T47D (cell line): ENCODE measurements at regions not wholly inside any gene's neighbourhood (a gene's known extent, or its start where the extent isn't known, plus 50 kb on each side); places are given as distances from the start of the nearest gene placed in this dataset.
A peak's percentile ranks its signal among the peaks of the same experiment; 100 is the strongest.

ENCODE experiments used
- DNase-seq, 2 experiments: peaks; one replicate each; pipeline versions ENCODE4 v3.0.0 to v3.0.0-alpha.2; 2011 to 2012; ENCODE audit warnings: low read depth in 1 of 2, low spot score in 1 of 2
- JUND ChIP-seq: IDR thresholded peaks from 2 replicates; pipeline ENCODE4 v1.6.1; 2012; ENCODE audit warnings: low read depth
- in situ Hi-C: cut with HindIII; loops from 2 replicates; pipeline ENCODE4 v1.10.0; 2016; ENCODE audit warnings: low sequenced_read_pairs, low pct_unique_long_range_greater_than_20kb

- no peak for DNase-seq
- TF ChIP-seq JUND, result no peak
- in situ Hi-C loops, result no loop called here
These were observed 161.0 kb upstream of the GBE1 start for GRCh38 chr3:81922404-81922803.

- TF ChIP-seq JUND, result no peak
- no peak for DNase-seq
- in situ Hi-C loops, result no loop called here
These were observed 159.4 kb upstream of the GBE1 start for GRCh38 chr3:81920816-81921215.

GRCh38 chr3:81916890-81917289 lies 155.4 kb upstream of the GBE1 start:
- no peak for TF ChIP-seq JUND
- in situ Hi-C loops, result no loop called here
- no peak for DNase-seq

GRCh38 chr3:81913886-81914663 lies 152.6 kb upstream of the GBE1 start:
- TF ChIP-seq JUND, result no peak
- in situ Hi-C loops, result no loop called here
- DNase-seq, result no peak

GRCh38 chr3:81911221-81911620 lies 149.8 kb upstream of the GBE1 start:
- in situ Hi-C loops, result no loop called here
- DNase-seq, result no peak
- TF ChIP-seq JUND, result no peak

DNA sequence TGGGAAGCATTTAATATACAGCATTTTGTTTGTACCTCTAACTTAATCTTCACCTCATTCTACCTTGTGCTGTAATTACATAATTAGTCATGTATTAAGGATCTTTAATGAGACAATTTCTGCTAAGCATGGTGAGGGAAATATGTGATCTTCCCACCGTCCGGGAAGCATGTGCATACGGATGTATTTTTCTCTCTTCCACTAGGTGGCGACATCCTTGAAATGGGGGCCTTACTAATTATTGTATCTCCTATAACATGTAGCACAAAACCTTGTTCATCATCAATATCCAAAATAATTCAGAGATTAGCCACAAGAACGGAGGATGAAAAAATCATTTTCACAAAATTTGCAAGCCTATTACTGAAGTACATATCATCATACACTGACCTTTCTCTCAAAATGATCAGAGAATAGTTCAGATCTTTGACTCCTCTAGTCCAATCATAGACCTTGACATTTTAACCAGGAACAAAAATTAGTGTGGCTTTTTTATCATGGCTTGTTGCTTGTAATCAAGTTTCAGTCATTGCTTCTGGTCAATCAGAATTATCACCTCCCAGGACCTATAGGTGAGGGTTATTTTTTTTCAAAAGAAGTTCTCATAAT lies 148.9 kb upstream of the GBE1 start:
- no peak for TF ChIP-seq JUND

DNA sequence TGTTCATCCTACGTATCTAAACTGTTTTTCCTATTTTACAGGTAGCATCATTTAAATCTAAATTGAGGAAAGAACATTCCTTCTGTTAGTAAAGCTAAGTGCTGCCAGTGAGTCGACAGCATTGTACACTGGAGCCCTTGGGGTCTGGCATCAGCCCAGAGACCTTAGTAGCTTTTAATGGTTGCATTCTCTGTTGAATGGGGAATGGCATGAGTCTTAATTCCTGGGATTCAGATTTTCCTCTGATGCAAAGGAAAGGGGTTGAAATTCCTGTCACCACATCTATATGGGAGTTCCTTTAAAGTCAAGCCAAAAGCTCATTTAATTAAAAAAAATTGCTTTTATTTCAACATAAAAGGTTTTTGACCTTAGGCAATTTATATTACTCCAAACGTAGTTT lies 148.4 kb upstream of the GBE1 start:
- in situ Hi-C loops, result no loop called here
- no peak for DNase-seq
- TF ChIP-seq JUND, result no peak

More for the DNA sequence above, 148.9 kb upstream of the GBE1 start:
- in situ Hi-C loops, result no loop called here
- DNase-seq, result peak in 1 of 2 experiments; percentile 52

GRCh38 chr3:81908561-81908960 lies 147.1 kb upstream of the GBE1 start:
- in situ Hi-C loops, result no loop called here
- TF ChIP-seq JUND, result no peak
- no peak for DNase-seq

DNA sequence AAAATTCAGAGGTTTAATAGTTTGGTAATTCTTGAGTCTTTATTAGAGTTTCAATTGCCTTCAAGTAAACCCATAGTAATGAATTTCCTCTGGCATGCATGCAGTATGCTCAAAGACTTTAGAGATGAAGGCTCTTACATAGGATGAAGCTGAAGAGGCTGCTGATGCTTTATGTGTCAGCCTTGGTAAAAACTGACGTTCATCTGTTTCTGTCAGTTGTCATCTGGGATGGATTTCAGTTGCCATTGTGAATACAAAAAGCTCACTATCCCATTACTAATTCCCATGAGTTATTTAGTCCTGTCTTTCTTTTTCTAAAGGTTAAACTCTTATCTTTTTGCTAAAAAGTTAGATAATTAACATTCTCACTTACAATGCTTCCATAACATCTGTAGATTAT lies 136.9 kb upstream of the GBE1 start:
- in situ Hi-C loops, result no loop called here
- no peak for DNase-seq
- TF ChIP-seq JUND, result no peak

DNA sequence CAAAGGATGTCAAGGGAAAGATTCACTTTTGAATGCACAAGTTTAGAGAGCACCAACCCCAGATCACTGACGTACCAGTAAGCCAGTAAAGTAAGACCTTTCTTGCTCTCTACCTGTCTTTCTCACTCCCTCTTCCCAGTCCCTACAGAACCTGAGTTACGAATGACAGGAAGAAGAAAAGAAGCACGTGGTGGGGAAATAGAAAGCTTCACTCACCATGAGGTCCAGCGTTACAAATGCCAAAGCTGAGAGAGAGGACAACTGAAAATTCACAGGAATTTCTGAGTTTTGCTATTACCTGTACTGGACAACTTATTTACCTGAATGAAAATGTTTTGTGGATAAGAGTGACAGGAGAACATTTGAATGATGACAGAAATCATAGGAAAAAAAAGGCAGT lies 133.2 kb upstream of the GBE1 start:
- no peak for TF ChIP-seq JUND
- DNase-seq, result no peak
- in situ Hi-C loops, result no loop called here

GRCh38 chr3:81891055-81891895 lies 129.8 kb upstream of the GBE1 start:
- in situ Hi-C loops, result no loop called here
- no peak for TF ChIP-seq JUND
- no peak for DNase-seq

DNA sequence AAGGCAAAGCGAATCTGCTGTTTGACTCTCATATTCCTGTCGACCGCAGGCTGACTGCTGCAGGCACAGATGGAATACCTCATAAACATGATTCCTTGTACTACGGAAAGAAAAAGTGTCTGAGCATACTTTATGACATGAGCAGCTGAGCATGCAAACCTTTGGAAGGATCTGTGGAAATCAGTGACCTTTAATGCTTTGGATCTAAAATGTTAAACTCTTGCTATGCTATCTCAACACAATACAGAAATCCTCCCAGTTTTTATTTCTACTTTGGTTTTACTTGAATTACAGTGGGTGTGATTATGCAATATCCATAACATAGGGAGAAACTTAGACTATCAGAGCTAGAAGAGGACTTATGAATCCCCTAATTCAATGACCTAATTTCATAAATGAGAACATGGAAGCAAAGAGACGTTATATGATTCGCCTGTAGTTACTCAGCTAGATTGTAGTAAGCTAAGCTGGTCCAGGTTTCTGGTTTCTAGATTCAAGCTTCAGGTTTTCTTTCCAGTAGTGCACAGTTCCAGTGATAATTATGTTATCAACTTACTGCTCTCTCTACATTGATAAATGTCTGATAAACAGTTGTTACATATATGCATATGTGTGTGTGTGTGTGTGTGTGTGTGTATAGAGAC lies 127.6 kb upstream of the GBE1 start:
- DNase-seq, result no peak
- no peak for TF ChIP-seq JUND
- in situ Hi-C loops, result no loop called here
